ENCODE measurements at regions not wholly inside any gene's neighbourhood (a gene's known extent, or its start where the extent isn't known, plus 50 kb on each side); places are given as distances from the start of the nearest gene placed in this dataset.

- Histone ChIP-seq H3K27me3 (ENCODE audit: control insufficient read depth in 1 of 2, insufficient read depth in 2 of 2, low read length in 2 of 2) (no peaks in the 10 kb centered on the region), H4K20me1 (ENCODE audit: insufficient read depth, low read length) (no peaks in the 10 kb centered on the region), H3K4me3 (replicated peaks in 1 of 3; ENCODE audit: insufficient read depth in 1 of 3, low read depth in 2 of 3, low read length in 3 of 3) (no peak overlapping the region), H3K4me1 (ENCODE audit: insufficient read depth, low read length) (no peaks in the 10 kb centered on the region), H3K9ac (ENCODE audit: insufficient read depth, low read depth, low read length) (no peak overlapping the region), H3K4me2 (ENCODE audit: low read depth, low read length) (no peak overlapping the region), H2AFZ (ENCODE audit: low read length) (no peak overlapping the region), H3K79me2 (ENCODE audit: insufficient read depth, low read length) (no peaks in the 10 kb centered on the region), H3K9me3 (ENCODE audit: low read length) (peaks cover 83% of the 10 kb centered on the region), H3K27ac (ENCODE audit: extremely low read length, insufficient read depth, low read length) (no peak overlapping the region), H3K36me3 (replicated peaks in 1 of 2; ENCODE audit: control insufficient read depth in 1 of 2, insufficient read depth in 2 of 2, low read length in 2 of 2) (no peaks in the 10 kb centered on the region)
- ChIA-PET CTCF (ENCODE audit: low intra/inter-chr PET ratio, low total read pairs) (no interaction called here), POLR2A (no interaction called here)
- in situ Hi-C loops (cut with HindIII; ENCODE audit: extremely low pct_ligation_motif_present, low pct_unique_long_range_greater_than_20kb) = no loop called here
- no TSS peak for BruUV-seq (replicated peaks)
- intact Hi-C loops (cut with micrococcal nuclease; ENCODE audit: unreplicated experiment) = no loop called here
- FAIRE-seq (no peak), DNase-seq (ENCODE audit: low spot score) (no peak), ATAC-seq (no peak)
- TF ChIP-seq ZNF264 (CRISPR knock-in tag; IDR thresholded peaks at IDR 0.05) = no peak
- TF ChIP-seq ZNF781 (CRISPR knock-in tag; IDR thresholded peaks at IDR 0.05; ENCODE audit: borderline replicate concordance, not compliant biosample characterization) = no peak
- no peak for TF ChIP-seq HOMEZ (CRISPR knock-in tag; IDR thresholded peaks at IDR 0.05; ENCODE audit: low read depth)
- no peak for TF ChIP-seq AKAP8 (CRISPR knock-in tag; IDR thresholded peaks at IDR 0.05)
- no peak for TF ChIP-seq U2AF1 (optimal IDR thresholded peaks at IDR 0.05; ENCODE audit: low read depth, low read length)
- TF ChIP-seq CREB1 (IDR thresholded peaks at IDR 0.05) = no peak
- no peak for TF ChIP-seq CREB1 (CRISPR knock-in tag; IDR thresholded peaks at IDR 0.05)
- TF ChIP-seq SRSF1 (optimal IDR thresholded peaks at IDR 0.05; ENCODE audit: low read depth, low read length) = no peak
- no peak for TF ChIP-seq TRIM22 (IDR thresholded peaks at IDR 0.05)
- TF ChIP-seq ZNF674 (CRISPR knock-in tag; IDR thresholded peaks at IDR 0.05; ENCODE audit: low read depth) = no peak
- 6% methylated on average over 1 of the region's 1 CpG for WGBS (ENCODE audit: low lambda C conversion rate)
Measured at GRCh38 chr3:869269-869668, 223.6 kb upstream of the CNTN6 start.

Data from HepG2 (cell line).